Fibroblast of skin of left biceps (primary cell): ENCODE measurements at regions not wholly inside any gene's neighbourhood (a gene's known extent, or its start where the extent isn't known, plus 50 kb on each side); places are given as distances from the start of the nearest gene placed in this dataset.
A peak's percentile ranks its signal among the peaks of the same experiment; 100 is the strongest.

ENCODE experiments used
- DNase-seq, 2 experiments: peaks; one replicate each; pipeline ENCODE4 v3.0.0-alpha.2; 2013; ENCODE audit warnings: low read depth in 2 of 2

DNA sequence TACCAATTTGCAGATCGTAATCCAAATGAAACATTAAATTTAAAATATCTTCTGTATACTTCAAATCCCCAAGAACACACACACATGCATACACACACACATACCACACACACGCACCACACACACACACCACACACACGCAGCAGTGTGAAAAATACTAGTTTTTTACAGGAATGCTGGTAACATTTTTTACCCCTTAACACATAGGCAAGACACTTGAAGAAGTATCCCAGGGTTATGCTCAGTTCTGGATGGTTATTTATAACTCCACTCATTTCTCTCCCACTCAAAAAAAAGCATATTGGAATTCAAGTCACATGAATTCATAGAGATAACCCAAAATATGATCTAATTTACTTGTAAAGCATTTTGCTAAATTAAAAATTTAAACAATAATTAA lies 325.5 kb upstream of the SLC7A11 start:
- DNase-seq, result peak in 1 of 2 experiments; percentile 9

DNA sequence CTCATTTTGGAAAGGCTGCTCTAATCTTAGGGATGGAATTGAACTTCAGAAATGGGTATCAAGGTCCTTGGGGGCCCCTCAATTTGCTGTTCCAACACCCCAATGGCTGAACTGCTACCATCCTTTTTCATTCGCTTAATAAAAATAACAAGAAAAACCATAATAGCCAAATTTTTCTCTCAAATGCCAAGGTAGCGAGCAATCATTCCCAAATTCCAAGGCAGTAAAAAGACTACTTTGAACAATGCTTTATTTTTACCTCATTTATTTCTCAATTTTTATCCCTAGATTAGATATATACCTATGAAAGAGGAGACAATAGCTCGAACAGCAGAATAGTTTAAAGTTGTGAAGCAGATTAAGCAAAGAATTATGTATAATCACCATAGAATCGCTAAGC lies 323.4 kb upstream of the SLC7A11 start:
- DNase-seq, result no peak

- DNase-seq, result peak; percentile 59 to 70
Measured at GRCh38 chr4:138562544-138562991, 320.4 kb upstream of the SLC7A11 start.

DNA sequence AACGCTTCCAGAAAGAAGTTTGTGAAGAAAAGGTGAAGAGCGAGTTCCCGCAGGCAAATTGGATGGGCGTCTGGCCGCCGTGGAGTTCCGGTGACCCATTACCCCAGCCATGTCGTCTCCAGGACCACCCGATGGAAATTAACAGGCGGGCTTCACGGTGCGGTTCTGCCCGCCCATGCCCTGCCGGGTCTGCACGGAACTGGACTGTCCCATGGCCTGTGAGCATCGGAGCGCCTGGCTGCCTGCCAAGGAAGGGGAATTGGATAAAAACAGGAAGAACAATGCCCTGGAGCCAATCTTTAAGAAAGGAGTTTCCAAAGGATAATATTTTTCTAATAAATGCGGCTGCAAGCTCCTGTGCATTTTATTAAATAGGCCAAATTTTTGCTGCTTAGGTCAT lies 319.8 kb upstream of the SLC7A11 start:
- DNase-seq, result no peak

- DNase-seq, result no peak
Measured at GRCh38 chr4:138561276-138561880, 319.2 kb upstream of the SLC7A11 start.

DNA sequence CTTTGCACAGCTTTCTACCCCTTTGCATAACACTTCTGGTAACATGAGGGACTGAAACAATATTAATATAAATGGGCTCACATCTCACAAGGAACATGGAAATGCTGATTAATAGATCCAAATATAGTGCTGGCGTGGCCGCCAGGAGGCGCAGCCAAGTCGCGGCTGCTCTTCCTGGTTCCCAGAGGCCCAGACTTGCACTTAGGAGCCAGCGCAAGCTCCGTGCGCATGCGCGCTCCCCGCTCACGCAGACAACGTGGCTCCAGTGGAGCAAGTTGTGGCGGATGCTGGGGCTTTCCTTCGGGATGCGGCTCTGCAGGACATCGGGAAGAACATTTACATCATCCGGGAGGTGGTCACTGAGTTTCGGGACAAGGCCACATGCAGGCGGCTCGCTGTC lies 318.3 kb upstream of the SLC7A11 start:
- DNase-seq, result no peak

GRCh38 chr4:138558886-138559285 lies 316.7 kb upstream of the SLC7A11 start:
- no peak for DNase-seq

DNA sequence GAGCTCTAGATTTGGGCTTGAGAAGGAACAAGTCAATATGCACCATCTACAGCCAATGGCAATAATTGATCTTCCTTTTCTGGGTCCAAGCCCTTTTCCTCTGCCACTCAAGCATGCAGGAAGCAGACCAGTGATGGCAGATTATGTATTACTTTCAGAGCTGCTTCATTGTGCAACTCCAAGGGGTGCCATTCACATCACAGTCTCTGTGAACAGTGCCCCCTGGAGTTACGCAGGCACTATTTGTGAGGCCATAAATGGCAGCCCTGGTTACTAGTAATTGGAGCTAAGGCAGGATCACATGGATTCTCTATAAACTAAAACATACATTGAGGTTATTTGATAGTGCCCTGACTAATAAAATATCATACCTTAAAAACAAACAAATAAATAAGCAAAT lies 313.4 kb upstream of the SLC7A11 start:
- DNase-seq, result no peak

GRCh38 chr4:138555108-138555507 lies 313.0 kb upstream of the SLC7A11 start:
- DNase-seq, result no peak

GRCh38 chr4:138553001-138553845 lies 311.1 kb upstream of the SLC7A11 start:
- no peak for DNase-seq

GRCh38 chr4:138542191-138542776 lies 300.1 kb upstream of the SLC7A11 start:
- DNase-seq, result no peak

- no peak for DNase-seq
Measured at GRCh38 chr4:138540056-138540800, 298.1 kb upstream of the SLC7A11 start.

DNA sequence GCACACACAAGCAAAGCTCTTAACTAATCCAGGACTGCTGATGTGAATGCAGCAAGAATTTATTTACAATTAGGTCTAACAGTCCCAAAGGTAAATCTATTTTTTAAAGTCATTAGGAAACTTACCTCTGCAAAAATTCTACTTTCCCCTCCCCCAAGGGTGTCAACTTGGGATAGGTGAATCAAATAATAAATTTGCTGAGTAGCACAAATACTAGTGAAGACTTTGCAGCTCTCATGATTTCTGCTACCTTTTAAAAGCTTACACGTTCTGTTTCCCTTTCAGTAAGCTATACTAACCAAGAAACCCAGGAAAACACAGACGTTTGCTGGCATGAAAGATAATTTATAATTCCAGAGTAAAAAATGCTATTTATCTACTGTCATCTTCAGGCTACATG lies 296.6 kb upstream of the SLC7A11 start:
- no peak for DNase-seq

DNA sequence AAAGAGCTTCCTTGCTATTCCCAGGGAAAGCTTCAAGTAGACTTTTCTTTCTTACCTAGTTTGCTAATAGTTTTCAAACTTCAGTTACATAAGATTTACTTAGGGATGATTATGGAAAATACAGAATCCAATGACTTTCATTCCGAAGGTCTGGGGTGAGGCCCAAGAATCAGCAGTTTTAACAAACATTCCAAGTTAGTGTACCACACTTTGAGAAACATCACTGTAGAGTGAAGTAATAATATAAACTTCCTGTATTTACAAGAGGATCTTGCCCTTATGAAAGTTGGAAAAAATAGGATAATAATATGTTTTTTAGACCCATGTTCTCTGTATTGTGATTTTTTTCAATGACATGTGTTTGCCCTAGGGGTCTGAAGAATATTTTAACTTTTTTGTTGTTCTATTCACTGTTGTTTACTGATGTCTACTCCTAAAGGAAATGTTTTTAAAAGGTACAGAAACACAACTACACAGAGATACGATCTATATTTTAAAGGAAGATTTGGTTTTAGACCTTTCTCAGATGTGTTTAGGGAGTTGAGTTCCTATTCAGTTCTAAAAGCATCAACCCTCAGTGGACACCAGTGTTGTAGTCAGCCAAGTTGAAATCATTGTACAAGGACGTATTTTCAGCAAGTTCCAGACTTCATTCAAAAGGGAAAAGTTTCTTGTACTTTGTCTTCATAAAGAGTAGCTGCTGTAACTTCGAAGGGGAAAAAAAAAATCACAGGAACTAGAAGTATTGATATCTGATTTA lies 295.8 kb upstream of the SLC7A11 start:
- DNase-seq, result no peak

DNA sequence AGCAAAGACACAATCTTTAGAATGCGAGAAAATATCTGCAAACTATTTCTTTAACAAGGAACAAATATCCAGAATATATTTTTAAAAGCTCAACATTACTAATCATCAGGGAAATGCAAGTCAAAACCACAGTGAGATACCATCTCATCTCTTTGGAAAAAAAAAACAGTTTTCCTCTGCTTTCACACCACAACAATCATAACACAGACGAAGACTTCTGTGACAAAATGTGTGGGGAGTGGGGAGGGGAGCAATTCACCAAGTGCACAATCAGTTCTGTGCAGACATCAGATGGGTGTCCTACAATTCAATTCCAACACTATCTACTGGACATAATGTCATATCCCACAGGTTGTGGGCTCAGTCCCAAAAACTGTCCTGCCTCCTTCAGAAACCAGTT lies 293.2 kb upstream of the SLC7A11 start:
- DNase-seq, result no peak

GRCh38 chr4:138522366-138522765 lies 280.2 kb upstream of the SLC7A11 start:
- no peak for DNase-seq

DNA sequence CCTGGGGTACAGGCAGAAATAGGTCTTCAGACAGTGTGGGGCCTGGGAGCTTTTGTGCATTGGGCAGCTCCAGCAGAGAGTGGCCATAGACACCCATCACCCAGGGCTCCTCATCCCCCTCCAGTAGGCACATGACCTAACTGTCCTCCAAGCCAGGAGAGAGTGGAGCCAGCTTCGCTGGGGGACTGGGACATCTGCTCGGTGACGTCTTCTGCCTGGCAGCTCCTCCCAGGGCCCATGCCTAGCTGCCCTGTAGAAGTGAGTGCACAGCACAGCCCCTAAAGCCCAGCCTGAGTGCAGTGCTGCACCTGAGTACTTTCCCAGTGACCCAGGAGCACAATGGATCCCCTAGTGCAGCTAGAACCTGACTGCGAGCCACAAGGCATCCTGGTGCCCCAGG lies 279.7 kb upstream of the SLC7A11 start:
- DNase-seq, result no peak

- no peak for DNase-seq
Measured at GRCh38 chr4:138519436-138519835, 277.3 kb upstream of the SLC7A11 start.

GRCh38 chr4:138513535-138513934 lies 271.4 kb upstream of the SLC7A11 start:
- no peak for DNase-seq

DNA sequence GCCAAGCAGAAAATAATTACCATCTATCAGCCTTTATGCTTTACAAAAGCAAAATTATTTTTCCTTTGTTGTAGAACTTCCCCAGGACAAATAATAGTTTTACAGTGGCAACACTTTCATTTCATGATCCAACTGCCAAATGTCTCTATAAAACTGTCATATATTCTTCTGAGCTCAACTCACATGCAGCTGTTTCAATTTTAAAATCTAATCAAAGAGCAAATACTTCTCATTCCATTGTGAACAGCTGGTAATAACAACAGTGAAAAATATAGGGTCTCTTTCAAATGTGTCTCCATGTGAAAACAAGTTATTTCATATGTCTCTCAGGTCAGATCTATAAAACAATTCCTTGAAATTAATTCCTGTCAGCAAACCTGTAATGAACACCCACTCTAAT lies 270.6 kb upstream of the SLC7A11 start:
- DNase-seq, result no peak

DNA sequence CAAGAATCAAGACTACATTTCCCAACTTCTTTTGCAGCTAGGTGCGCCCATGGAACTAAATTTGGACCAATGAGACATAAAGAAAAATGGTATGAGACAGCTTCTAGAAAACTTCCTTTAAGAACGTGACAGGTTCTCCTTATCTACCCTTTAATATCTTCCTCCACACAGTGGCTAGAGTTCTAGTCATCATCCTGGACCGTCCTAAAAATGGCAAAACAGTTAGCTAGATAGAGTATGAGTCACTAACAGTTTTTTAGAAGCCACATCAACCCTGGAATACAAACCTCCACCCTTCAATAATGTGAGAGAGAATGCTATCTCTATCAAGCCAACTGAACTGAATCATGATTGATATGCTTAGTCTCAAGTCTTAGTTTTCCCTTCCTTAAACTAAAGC lies 267.9 kb upstream of the SLC7A11 start:
- no peak for DNase-seq

GRCh38 chr4:138509346-138509745 lies 267.2 kb upstream of the SLC7A11 start:
- no peak for DNase-seq
